ENCODE measurements at regions not wholly inside any gene's neighbourhood (a gene's known extent, or its start where the extent isn't known, plus 50 kb on each side); places are given as distances from the start of the nearest gene placed in this dataset.
A peak's percentile ranks its signal among the peaks of the same experiment; 100 is the strongest.

- 77% methylated on average over 13 of the region's 15 CpGs for WGBS
- Histone ChIP-seq H3K27me3 (no peaks in the 10 kb centered on the region), H3K4me3 (no peak overlapping the region), H3K36me3 (no peaks in the 10 kb centered on the region), H3K4me1 (no peaks in the 10 kb centered on the region), H3K27ac (no peak overlapping the region), H3K9me3 (no peaks in the 10 kb centered on the region)
- peak in 1 of 2 donors; percentile 71 for DNase-seq (ENCODE audit: low spot score in 2 of 2)
- TF ChIP-seq EP300 (IDR thresholded peaks at IDR 0.05), result no peak
- TF ChIP-seq POLR2A (IDR thresholded peaks at IDR 0.05), result no peak
- TF ChIP-seq CTCF (IDR thresholded peaks at IDR 0.05), result no peak
- TF ChIP-seq POLR2AphosphoS5 (IDR thresholded peaks at IDR 0.05), result no peak
These were observed 213.0 kb upstream of the SMIM30 start for GRCh38 chr7:113331155-113331898.

- no peak for DNase-seq (ENCODE audit: low spot score in 2 of 2)
- H3K27ac ChIP-seq, result no peak overlapping the region
- TF ChIP-seq POLR2AphosphoS5 (IDR thresholded peaks at IDR 0.05) (no peak), CTCF (IDR thresholded peaks at IDR 0.05) (no peak), EP300 (IDR thresholded peaks at IDR 0.05) (no peak), POLR2A (IDR thresholded peaks at IDR 0.05) (no peak)
- H3K4me1 ChIP-seq, result no peaks in the 10 kb centered on the region
- H3K4me3 ChIP-seq, result no peak overlapping the region
- H3K27me3 ChIP-seq, result no peaks in the 10 kb centered on the region
- no peaks in the 10 kb centered on the region for H3K36me3 ChIP-seq
- no peaks in the 10 kb centered on the region for H3K9me3 ChIP-seq
- WGBS, result 70% methylated on average over 2 of the region's 2 CpGs
These were observed 202.8 kb upstream of the SMIM30 start for GRCh38 chr7:113321201-113321600.

- no peaks in the 10 kb centered on the region for H3K4me1 ChIP-seq
- H3K27ac ChIP-seq, result no peak overlapping the region
- no peak for DNase-seq (ENCODE audit: low spot score in 2 of 2)
- 92% methylated on average over 4 of the region's 4 CpGs for WGBS
- H3K4me3 ChIP-seq, result no peak overlapping the region
- H3K27me3 ChIP-seq, result no peaks in the 10 kb centered on the region
- H3K9me3 ChIP-seq, result no peaks in the 10 kb centered on the region
- no peaks in the 10 kb centered on the region for H3K36me3 ChIP-seq
- TF ChIP-seq EP300 (IDR thresholded peaks at IDR 0.05) (no peak), CTCF (IDR thresholded peaks at IDR 0.05) (no peak), POLR2A (IDR thresholded peaks at IDR 0.05) (no peak), POLR2AphosphoS5 (IDR thresholded peaks at IDR 0.05) (no peak)
These were observed 202.1 kb upstream of the SMIM30 start for GRCh38 chr7:113320419-113320818.

GRCh38 chr7:113314594-113314993, 196.2 kb upstream of the SMIM30 start:
- 33% methylated on average over 2 of the region's 2 CpGs for WGBS

More at GRCh38 chr7:113314594-113314993, 196.2 kb upstream of the SMIM30 start:
- TF ChIP-seq POLR2AphosphoS5 (IDR thresholded peaks at IDR 0.05) (no peak), EP300 (IDR thresholded peaks at IDR 0.05) (no peak), CTCF (IDR thresholded peaks at IDR 0.05) (no peak), POLR2A (IDR thresholded peaks at IDR 0.05) (no peak)
- Histone ChIP-seq H3K4me3 (no peak overlapping the region), H3K9me3 (no peaks in the 10 kb centered on the region), H3K4me1 (no peaks in the 10 kb centered on the region), H3K36me3 (no peaks in the 10 kb centered on the region), H3K27me3 (no peaks in the 10 kb centered on the region), H3K27ac (no peak overlapping the region)
- DNase-seq (ENCODE audit: low spot score in 2 of 2), result no peak

Measured in suprapubic skin (tissue), 4 donors.